NCI-H524 treated with DMSO at 0.1 percent for 48 hours (cell line): ENCODE measurements at regions not wholly inside any gene's neighbourhood (a gene's known extent, or its start where the extent isn't known, plus 50 kb on each side); places are given as distances from the start of the nearest gene placed in this dataset.
A peak's percentile ranks its signal among the peaks of the same experiment; 100 is the strongest.

ENCODE experiments used
- DNase-seq: peaks from one replicate; lab custom pipeline; 2025; lab: John Stamatoyannopoulos, UW

DNA sequence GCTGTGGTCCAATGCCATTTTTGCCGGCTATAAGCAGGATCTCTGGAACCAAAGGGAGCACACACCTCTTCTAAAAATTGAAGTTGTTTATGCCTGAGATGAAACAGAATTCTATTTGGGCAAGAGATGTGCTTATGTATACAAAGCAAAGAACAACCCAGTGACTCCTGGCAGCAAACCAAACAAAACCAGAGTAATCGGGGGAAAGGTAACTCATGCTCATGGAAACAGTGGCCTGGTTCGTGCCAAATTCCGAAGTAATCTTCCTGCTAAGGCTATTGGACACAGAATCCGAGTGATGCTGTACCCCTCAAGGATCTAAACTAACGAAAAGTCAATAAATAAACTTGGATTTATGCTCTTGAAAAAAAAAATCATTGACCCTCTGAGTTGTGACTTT, 178.7 kb downstream of the CEMIP2 start:
- no peak for DNase-seq

DNA sequence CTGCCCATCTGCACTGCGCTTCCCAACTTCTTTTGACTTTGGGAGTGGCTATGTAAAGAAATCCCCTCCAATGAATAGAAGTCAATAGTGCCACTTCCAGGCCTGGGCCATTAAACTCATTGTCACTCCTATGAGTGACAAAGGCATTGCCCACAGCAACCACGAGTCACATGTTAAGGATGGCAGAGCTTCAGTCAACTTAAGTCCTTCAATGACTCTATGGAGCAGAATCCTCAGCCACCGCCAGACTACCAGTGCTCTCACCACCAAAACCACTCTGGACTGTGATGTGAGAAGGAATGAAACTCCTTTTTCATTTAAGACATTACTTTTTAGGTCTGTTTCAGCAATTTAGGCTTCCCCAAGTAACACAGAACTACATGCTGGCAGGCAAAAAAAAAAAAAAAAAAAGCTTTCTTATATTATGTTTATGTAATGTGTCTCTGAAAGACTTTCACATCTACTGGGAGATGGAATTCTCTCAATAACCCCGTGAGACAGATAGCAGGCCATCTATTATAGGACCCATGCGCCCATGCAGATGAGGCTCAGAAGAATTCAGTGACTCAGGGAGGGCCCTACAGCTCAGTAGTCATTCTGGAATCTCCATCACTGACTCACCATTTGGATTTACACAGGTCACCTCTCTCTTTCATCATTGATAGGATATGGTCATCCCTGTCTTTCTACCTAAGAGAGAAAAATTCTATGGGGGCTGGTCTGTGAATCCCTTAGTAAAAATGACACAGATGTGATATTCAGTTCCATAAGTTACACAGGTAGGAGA, 180.5 kb downstream of the CEMIP2 start:
- no peak for DNase-seq

DNA sequence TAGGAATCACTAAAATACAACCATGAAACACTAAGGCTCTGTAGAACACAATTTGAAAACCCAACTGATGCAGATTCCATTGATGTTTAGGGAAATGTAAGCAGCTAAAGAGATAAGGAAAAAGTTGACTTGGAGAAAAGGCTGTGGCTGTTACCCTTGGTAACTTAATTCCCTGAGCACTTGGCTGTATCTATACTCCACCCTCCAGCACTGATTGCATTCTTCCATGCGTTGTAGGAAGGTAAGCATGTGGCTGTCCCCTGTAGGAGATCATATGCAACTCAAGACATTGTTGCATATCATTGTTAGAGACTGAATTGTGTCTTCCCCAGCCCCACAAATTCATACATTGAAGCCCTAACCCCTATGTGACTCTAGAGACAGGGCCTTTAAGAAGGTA, 184.5 kb downstream of the CEMIP2 start:
- no peak for DNase-seq

DNA sequence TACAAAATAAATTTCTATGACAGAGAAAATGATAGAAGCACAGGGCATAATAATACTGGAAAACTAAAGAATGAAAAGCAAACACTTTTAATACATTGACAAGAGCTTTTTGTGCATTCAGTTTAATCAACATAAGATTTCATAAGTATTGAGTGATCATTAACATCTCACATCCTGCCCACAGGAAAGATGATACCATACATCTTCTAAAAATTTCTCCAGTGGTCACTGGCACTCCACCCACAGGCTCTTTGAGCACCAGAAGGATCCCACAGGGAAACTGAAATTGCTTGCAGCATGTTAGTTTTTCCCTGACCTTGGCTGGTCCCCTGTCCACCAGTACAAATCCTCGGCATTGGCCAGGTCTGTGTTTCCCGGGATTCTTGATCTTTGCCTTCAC, 186.0 kb downstream of the CEMIP2 start:
- no peak for DNase-seq

DNA sequence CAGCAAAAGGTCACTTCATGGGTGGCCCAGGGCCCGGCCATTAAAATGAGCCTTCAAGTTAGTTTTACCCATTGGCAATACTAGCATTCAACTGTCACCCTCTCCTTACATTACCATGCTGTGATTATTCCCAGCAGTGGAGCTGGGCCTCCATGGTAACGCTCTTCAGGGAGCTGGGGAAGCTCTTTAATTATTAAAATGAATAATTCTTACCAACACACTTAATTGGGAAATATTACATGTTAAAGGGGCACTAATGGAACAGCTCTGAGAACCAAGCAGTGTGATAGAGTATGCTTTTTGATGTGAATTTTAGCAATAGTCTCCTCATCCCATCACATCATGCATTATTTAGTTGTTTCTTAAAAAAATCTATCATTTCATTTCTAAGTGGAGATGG, 187.2 kb downstream of the CEMIP2 start:
- no peak for DNase-seq

DNA sequence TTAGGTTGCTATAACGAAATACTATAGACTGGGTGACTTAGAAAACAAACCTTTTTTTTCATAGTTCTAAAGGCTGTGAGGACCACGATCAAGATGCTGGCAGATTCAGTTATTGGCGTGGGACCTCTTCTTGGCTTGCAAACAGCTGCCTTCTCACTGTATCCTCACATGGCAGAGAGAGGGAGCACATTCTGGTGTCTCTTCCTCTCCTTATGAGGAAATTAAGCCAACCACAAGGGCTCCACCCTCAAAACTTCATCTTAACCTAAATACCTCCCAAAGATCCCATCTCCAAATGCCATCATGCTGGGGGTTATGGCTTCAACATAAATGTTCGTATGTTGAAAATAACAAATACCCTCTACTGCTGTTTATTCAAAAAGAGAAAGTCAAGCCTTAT, 197.1 kb downstream of the CEMIP2 start:
- no peak for DNase-seq

DNA sequence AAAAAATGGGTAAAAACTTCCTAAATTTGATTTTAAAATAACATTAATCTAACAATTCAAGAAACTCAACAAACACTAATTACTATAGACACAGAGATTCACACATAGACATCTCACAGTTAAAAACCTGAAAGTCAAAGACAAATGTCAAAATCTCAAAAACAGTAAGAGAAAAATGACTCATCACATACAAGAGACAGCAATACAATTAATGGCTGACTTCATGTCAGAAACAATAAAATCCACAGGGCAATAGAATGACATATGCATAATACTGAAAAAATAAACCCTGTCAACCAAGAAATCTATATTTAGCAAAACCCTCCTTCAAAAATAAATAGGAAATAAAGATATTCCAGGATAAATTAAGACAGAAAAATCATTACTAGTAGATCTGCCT, 200.4 kb downstream of the CEMIP2 start:
- DNase-seq, result no peak

DNA sequence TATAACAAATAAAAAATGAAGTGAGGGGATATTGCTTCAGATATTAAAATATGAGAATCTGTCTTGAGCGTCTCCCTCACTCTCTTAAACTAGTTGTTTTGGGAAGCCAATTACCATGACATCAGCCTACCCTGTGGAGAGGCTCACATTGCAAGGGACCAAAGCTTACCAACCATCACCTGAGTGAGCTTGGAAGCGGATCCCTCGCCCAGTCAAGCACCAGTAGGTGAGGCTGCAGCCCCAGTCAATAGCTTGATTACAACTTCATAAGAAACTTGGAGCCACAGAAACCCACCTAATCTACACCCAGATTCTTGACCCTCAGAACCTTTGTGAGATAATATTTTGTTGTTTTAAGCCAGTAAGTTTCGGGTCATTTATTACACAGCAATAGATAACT, 206.2 kb downstream of the CEMIP2 start:
- no peak for DNase-seq

DNA sequence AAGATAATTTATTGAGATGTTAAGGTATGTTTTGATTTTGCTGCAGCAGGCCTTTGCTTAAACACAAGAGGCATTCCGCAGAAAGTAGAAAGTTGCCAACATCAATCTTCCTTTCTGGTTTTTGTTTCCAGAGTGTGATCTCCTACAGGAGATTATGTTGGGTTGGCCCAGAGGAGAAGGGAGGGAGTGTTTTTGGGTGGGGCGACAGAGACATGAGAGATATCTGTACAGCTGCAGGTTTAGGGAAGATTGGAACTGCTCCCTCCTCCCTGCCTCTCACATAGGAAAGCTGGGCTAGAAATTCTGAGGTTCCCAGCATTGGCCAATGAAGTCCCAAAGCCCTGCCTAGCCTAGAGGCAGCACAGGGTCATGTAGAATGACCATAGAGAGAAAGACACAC, 211.0 kb downstream of the CEMIP2 start:
- DNase-seq, result no peak

DNA sequence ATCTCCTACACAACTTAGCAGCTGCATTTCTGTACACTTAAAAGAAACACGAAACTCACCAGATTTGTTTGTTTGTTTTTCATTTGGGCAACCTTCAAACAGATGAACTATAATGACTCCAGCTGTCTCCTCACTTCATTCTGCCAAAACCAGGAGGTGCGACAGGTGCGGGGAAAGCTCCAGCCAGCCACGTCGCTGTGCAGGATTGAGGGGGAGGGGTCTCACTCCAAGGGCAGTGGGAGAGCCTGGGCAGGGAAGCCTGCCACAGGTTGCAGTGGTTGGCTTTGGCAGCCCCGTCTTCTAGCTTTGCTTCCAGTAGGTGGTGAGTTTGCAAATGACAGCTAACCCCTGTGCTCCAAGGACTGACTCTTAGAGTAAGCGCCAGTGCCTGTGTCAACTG, 215.8 kb downstream of the CEMIP2 start:
- peak; percentile 47 for DNase-seq

DNA sequence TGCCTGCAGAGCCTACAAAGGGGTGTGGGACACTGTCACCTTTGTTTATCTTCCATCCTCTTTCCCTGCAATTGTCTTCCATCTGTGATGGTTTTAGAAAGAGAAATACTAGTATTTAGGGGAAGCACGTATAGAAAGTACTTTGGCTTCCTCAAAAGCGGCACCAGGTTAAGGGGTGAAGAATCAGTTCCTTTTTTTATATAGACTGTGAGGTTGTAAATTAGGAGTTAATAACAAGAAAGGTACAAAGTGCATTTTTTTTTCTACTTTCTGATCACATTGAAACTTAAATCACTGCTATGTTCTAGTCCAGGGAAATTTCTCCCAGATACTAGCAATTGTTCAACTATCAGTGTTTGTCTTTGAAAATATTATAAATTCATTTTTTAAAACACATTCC, 219.3 kb downstream of the CEMIP2 start:
- DNase-seq, result no peak

DNA sequence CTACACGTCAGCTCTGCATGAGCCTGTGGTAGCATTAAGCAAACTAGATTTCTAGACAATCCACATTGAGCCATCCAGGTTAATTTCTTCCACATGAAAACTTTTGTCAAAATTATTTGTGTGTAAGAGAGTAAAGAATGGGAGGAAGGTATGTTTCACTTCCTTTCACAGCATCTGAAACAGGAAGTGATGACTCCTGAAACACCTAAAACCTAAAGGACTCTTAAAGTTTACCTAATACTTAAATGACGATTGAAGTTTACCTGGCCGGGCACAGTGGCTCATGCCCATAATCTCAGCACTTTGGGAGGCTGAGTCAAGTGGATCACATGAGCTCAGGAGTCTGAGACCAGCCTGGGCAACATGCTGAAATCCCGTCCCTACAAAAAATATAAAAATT, 223.8 kb downstream of the CEMIP2 start:
- DNase-seq, result no peak

DNA sequence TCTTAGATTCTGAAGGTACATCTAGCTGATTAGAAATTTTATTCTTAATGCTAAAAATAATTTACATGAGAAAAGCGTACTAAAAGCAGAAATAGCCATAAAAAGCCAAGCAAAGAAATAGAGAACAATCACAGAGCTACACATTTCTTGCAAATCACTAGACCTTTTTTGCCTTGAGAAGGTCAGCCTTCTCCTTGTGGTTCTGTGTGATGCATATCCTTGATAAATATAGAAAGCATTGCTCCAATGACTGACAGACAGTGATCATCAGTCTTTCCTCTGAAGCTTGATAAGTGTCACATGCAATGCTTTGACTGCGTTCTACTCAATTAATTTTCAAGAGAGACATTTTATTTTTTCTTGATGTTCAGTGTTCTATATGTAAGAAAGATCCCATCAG, 226.9 kb downstream of the CEMIP2 start:
- DNase-seq, result no peak

DNA sequence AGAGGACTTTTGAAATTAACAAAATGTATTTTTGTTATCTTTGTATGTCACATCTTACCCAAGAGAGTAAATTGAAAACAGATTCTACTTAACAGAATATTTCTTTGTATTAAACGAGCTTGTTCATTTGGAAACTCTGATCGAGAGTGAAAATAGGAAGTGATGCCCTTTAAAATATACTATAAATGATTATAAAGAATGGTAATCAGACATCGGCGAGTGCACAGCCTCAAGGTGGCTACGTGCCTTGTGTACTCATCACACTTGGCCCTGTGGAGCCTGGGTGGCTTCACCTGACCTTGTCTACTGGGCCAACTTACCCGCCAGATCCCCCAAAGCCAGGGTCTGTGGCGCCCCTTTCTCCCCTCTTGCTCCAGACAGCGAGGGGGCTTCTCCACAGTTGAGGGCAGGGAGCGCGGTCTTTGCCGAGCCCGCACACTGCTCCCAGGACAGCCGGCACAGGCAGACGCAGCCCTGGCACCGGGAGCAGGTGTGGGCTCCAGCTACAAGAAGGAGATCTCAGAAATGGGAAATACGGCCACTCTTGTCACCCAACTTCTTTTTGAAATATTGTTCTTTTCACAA, 243.2 kb downstream of the CEMIP2 start:
- no peak for DNase-seq

DNA sequence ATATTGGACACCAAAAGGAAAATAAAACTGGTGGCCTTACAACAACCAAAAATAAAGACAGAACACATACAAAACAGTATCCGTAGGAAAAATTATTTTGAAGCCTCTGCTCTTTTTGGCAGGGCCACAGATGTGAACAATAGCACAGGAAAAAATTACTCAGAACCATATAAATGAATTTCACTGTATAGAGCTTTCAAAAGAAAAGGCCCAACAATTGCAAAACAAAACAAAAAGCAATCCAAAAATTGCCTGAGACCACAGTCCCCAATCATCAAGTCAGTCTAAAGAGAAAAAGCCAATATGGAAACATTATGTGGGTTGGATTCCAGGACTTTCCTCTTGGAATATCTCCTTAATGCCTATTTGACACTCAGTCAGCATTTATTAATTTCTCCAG, 243.8 kb downstream of the CEMIP2 start:
- DNase-seq, result no peak

DNA sequence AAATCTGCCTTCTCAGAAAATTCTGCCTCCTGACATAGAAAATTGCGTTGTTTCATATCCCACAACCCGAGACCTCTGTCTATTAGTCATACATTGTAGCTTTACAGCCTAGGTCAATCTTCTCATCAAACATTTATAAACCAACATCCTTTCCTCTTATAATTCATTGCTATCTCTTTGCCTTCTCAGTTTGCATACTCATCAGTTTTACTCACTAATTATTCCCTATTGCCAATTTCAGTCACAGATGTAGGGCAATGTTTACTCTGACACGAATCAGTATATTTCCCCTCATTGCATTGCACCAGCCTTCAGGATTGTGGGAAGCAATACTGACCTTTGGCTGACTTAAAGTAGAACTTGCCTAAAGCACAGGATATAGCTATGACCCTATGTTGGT, 247.2 kb downstream of the CEMIP2 start:
- DNase-seq, result no peak

DNA sequence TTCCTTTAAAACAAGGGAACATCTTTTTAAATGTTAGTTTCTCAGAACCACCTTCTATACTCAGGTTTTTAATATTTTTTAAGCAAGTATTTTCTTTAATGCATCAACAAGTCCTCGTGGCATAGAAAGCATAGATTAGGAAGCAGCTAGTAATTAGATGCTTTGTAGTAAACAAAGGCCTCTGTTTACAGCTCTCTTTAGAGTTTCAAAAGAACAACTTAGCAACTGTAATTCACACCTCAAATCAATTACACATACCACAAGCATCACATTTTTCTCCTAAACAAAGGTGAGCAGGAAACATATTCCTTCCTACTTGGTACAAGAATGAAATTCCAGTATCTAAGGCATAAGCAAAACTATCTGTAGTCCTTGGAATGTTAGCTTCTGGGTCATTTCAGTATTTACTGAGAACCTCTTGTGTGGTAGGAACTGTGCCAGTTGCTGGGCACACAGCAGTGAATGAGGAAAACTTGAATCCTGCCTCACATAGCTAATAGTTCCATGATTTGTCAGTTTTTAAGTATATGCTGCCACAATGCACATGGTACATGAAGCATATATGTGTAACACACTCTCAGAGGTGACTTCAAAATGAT, 249.1 kb downstream of the CEMIP2 start:
- DNase-seq, result no peak

DNA sequence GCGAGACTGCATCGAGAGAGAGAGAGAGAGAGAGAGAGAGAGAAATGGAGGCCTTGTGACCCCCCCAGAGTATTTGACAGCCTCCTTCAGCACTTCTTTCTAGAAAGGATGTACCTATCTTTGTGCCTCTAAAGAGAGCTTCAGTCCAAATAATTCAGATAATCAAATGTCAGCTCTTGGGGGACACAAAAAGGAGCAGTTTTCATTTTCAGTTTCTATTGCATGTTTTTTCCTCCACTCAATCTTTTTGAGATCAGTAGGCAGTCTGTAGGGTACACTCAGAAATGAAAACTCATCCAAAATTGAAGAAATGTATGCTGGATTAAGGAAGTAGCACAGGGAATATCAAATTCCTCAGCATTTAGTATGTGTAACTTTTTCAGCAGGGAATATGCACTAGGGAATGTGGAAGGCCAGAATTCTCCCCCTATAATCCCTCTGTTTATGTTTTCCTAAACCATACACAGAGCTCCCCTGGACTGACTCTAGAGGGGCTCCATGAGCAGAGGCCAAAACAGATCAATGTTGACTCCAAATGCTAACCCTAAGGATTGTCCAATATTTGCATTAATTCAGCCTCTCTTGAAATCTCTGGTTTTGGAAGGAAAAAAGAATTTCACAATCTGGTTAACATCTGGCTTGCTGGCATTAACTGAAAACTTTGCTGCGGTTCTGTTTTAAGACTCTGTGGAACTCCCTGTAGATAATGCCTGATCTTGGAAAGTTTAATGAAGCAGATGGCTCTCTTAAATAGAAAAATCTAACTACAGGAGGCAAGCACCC, 250.1 kb downstream of the CEMIP2 start:
- no peak for DNase-seq

DNA sequence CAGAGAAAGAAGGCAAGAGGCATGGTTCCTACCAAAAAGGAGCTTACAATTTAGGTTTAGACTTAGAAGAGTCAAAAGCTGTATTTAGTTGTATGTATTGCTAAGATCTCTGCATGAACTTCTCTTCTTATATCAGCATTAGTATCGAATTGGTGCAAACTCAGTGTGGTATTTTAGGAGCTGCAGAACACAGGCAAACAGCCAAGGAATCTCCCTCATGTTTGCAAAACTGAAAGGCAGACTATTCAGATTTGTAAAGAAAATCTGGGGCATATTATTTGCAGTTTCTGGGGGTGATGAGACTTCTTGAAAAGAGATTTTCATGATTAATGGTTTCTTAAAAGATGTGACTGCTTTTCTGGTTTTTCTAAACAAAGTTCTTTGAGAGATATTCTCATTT, 252.7 kb downstream of the CEMIP2 start:
- no peak for DNase-seq

DNA sequence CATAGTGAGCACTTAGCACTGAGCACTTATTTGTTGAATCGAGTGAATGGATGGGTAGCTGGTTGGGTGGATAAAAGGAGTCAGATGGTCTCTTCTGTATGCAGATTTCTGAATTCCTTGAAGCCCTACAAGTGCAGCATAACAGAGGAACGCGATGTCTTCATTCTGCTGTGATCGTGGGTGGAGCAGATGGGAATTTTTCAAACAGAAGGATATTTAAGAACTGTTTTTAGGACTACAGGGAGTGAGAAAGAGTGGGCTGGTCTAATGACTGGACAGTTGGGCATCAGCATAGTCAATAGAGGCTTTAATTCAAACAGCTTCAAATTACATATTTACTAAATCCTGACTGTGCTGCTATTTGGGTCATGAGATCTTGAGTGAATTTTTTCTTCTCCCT, 253.2 kb downstream of the CEMIP2 start:
- no peak for DNase-seq

DNA sequence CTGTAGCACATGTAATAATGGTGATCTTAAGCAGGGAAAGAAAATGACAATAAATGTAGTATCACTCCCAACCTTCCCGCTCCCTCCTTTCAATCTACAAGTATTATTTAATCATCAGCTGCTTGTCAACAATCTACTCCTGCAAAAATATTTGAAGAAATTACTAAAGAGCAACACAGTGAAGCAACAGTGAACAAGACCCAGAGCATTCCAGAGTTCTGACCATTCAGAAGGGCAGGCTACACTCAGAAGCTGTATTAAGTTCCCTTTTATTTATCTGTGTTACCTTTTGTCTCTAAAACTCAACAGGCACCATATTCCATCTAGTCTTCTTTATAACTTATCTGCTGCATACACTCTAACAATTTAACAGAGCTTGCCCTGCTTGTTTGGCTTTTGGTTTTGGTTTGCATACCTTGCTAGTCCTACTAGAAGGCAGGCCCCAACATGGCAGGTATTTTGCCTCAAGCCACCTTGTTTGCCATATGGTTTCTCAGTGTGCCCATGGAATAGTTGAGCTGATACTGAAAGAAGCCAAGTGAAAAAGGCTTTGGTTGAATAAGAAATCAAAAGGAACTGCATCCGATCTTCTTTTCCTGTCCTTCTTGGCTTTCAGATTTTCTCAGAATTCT, 253.9 kb downstream of the CEMIP2 start:
- no peak for DNase-seq

DNA sequence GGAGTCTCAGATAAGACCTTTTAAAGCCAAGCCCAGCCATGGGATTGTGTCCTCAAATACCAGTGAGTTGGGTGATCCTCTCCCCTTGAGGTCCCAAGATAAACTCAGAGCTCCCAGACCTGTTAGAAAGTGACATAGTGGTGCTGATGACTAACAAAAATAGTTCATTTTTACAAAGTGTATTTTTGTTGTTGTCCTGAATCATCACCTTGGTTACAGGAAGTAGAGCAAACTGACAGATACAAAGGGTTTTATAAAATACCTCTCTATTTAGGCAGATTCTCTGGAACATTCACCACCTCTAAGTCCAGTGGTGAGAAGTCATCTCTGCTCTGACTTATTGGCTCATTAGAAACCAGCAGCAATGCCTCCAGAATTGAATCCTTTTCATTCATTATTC, 259.3 kb downstream of the CEMIP2 start:
- DNase-seq, result no peak
